HG03565 (cell line): ENCODE measurements at regions not wholly inside any gene's neighbourhood (a gene's known extent, or its start where the extent isn't known, plus 50 kb on each side); places are given as distances from the start of the nearest gene placed in this dataset.

Source experiments
- ATAC-seq: cut with Tn5 transposase; IDR thresholded peaks from one replicate; pipeline ENCODE4 v1.9.1; 2021; ENCODE audit warnings: mild to moderate bottlenecking, moderate library complexity; ENCODE audit not compliant: unreplicated experiment

DNA sequence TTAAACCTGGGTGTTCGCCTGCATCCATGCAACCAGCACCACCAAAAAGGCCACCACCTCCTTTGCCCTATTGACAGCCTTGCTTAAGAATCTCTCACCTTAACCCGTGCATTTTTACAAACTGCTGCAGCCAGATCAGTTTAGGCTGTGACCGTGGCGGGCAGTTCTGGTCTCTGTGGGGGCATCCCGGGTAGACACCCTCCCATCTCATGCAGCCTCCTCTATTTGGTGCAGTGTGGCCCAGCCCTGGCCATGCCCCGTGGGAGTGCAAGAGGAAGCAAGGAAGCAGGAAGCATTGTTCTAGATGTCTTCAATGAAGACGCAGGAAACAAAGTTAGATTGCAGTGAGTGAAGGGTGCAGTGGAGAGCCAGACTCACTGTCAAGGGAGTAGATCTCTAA, 108.8 kb upstream of the MVB12B start:
- ATAC-seq, result no peak

DNA sequence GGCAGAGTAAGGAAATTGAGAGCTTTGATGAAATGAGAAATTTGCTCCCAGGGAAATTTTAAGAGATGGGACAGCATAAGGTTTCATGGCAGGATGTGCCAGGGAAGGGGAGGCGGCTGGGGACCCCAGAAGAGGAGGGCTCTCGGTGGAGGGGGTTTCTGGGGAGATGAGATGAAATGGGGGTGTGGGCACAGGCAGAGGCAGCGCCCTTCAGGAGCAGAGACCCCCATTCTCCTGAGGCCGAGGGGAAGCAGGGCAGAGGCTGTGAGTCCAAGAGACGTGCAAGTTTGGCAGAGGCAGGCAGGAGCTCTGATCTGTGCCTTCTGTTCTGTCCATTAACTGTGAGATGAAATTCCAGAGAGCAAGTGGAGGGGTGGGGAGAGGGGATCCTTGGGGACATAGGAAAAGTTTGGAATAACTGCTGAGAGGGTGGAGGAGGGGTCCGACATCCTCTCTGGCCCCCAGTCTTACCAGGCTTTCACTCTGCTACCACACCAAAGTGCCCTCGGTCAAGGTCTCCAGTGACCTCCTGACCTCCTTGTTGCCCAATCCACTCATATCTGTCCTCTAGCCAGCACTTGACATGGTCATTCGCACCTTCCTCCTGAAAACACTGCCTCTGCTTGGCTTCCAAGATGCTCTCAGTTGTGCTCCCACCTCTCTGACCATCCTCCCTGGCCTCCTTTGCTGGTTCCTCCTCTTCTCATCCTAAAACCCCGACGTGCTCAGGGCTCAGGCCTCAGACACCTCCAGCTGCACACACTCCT, 108.1 kb upstream of the MVB12B start:
- no peak for ATAC-seq

- no peak for ATAC-seq
These were observed 107.5 kb upstream of the MVB12B start for GRCh38 chr9:126219166-126219565.

GRCh38 chr9:126219648-126220063, 107.0 kb upstream of the MVB12B start:
- no peak for ATAC-seq

- no peak for ATAC-seq
These were observed 105.1 kb upstream of the MVB12B start for GRCh38 chr9:126221480-126221879.

GRCh38 chr9:126222363-126222834, 104.2 kb upstream of the MVB12B start:
- ATAC-seq, result no peak

GRCh38 chr9:126222835-126223431, 103.7 kb upstream of the MVB12B start:
- ATAC-seq, result no peak

- no peak for ATAC-seq
These were observed 102.7 kb upstream of the MVB12B start for GRCh38 chr9:126223798-126224531.

- no peak for ATAC-seq
These were observed 100.7 kb upstream of the MVB12B start for GRCh38 chr9:126225611-126226609.

DNA sequence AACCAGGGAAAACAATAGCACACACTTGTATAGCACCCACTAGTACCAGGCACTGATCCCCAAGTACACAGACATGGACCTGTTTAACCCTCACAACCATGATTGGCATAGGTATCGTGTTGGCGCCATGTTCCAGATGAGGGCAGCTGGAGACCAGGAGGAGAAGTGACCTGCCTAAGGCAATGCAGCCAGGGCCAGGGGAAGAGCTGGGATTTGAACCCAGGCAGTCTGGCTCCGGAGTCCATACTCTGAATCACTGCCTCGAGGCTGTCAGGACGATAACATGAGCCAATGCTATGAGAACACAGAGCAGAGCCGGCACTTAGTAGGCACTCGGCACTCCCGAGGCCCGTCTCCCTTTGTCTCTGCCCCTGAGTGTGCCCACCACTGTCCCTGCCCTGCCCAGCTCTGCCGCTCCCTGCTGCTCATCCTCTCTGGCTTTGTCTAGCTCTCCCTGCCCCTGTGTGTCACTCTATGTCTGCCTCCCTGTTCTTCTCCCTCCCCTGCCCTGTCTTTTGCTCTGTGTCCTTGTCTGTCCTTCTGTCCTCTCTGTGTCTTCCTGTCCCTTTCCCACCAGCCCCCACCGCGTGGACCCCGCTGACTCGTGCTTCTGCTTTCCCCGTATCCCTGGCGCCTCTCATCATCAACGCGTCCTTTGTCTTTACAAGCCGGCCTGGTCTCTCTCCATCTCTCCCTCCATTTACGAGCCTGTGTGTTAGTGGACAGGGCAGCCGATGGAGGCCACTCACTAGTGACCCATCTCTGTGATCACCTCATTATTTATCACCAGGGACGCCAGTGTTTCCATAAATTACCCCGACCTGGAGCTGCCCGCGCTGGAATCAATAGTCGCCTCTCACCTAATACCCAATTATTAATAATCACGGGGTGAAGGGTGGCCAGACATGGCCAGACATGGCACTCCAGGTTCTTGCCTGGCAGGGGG, 99.4 kb upstream of the MVB12B start:
- no peak for ATAC-seq

DNA sequence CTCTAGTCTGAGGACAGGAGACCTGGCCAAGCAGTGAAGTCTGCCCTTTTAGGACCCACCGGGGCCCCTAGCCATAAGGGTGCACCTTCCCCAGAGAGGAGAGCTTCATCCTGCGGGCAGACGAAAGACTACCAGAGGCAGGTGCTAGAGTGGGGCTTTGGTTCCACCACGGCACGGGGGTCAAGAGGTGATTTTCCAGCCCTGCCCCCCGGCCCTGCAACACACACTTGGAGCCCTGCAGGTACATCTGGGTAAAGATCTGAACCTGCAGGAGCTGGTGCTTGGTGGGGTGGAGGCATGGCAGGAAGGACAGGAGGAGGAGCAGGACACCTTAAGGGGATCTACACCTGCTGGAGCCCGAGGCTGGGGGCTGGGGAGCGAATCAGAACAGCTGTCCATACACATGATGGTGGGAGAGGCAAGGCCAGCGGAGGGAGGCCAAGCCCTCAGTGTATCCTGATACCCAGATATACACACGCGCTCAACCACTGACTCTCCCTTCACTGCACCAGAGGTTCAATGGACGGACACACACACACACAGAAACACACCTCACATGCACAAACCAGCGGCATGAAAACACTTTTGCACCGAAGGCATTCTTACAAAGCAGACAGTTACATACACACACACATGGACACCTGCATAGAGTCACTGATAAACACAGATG, 98.4 kb upstream of the MVB12B start:
- no peak for ATAC-seq

- ATAC-seq, result peak; percentile 57
These were observed 97.7 kb upstream of the MVB12B start for GRCh38 chr9:126228781-126229444.

- ATAC-seq, result no peak
These were observed 97.1 kb upstream of the MVB12B start for GRCh38 chr9:126229501-126229900.

DNA sequence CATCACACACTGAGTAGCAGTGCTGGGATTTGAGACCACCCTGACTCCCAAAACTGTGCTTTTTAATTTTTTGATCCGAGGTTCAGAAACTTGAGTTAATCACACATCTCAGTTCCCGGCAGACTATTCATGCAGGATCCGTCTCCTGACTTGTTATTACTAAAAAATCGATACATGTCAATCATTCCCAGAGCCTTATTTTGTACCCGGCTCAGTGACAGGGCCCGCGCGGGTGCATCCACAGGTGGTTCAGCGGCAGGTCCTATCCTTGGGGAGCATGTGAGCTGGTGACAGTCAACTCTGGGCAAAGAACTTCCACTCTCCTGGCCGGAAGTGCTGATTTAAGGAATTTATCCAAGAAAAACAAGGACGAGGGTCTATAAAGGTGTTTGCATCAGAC, 95.9 kb upstream of the MVB12B start:
- no peak for ATAC-seq

GRCh38 chr9:126232461-126232860, 94.2 kb upstream of the MVB12B start:
- no peak for ATAC-seq

DNA sequence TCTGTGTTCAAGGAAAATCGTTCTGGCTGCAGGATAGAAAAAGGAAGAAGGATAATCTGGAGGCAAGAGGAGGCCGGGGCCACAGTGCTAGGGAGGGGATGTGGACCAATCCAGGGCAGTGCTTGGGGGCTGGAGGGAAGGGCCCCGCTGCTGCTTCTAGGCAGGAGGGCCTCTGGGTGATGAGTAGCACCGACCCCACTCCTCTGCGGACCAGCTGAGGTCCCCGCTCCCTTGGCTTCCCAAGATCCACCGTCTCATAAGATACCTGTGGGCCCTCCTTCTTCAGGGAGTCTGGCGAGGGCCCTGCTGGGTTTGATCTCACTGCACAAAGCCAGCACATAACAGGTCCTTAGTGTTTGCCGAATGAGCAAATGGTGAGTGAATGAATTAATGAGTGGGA, 93.5 kb upstream of the MVB12B start:
- no peak for ATAC-seq

DNA sequence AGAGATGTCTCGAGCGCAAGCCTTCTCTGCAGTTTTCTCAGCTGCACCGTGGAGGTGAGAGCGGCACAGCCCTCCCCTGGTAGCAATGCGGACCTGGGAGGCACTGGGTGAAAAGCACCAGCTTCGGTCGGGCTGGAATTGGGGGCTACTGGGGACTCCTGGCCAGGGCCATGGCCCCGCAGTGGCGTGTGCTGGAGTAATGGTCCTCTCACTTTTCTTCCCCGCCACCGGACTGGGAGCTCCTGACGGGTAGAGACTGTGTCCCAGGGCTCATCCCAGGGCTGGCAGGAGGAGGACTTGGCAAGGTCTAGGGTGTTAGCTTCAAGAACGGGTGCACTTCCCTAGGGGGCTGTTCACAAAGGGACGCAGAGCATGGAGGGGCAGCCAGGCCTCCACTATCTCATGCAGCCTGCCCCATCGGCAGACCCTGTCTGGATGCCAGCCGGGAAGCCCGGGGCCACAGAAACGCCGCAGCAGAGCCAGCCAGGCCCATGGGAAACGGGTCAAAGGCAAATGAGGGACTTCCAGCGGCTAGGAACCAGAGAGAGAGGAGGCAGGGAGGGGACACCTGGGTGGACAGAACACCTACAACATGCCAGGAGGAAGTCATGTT, 92.6 kb upstream of the MVB12B start:
- no peak for ATAC-seq
